ENCODE measurements at regions not wholly inside any gene's neighbourhood (a gene's known extent, or its start where the extent isn't known, plus 50 kb on each side); places are given as distances from the start of the nearest gene placed in this dataset.

DNA sequence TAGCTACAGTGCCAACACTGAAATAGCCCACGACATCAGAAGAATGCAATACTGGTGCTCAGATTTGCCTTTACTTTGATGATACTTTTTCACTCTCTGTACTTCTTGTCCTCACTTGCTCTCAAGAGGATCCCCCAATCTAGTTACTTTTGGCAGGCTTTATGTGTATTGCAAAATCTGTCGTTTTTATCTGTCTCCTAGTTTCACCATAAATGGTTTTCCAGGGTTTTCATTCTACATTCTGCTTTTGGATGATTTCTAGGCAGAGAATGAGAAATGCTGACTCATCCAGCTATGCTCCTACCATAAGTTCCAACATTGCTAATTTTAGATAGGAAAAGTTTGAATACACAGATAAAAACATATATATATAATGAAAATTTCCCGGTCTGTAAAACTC lies 659.5 kb upstream of the NRG3 start:
- DNase-seq (ENCODE audit: low read depth in 1 of 2, low spot score in 2 of 2) (no peak), FAIRE-seq (no peak)
- no peak overlapping the region for H3K4me3 ChIP-seq (ENCODE audit: extremely low read depth in 1 of 4, insufficient read depth in 2 of 4, low read depth in 3 of 4, low read length in 4 of 4)
- no peak overlapping the region for H3K4ac ChIP-seq (replicated peaks; ENCODE audit: insufficient read length, low read depth, low read length)
- no peak overlapping the region for H2BK15ac ChIP-seq (ENCODE audit: low read length)
- no peaks in the 10 kb centered on the region for H3K4me1 ChIP-seq (replicated peaks in 1 of 4; ENCODE audit: control insufficient read depth in 3 of 4, insufficient read depth in 4 of 4, low read length in 3 of 4)
- POLR2A ChIA-PET (ENCODE audit: partially characterized antibody), result no interaction called here
- no peaks in the 10 kb centered on the region for H3K79me2 ChIP-seq (ENCODE audit: control insufficient read depth in 1 of 2, insufficient read depth in 2 of 2, low read length in 2 of 2)
- H4K8ac ChIP-seq (ENCODE audit: extremely low read depth, insufficient read depth, low read length), result no peak overlapping the region
- no peak overlapping the region for H4K5ac ChIP-seq (ENCODE audit: insufficient read length, low read depth, low read length)
- no peaks in the 10 kb centered on the region for H3K23me2 ChIP-seq (ENCODE audit: low read depth, low read length)
- 85% methylated on average over 3 of the region's 3 CpGs; no CpG with 5 or more reads in 1 of the 2 experiments for whole genome bisulfite sequencing, 2 experiments (ENCODE audit: extremely low coverage in 1 of 2, insufficient coverage in 1 of 2, insufficient read length in 1 of 2, insufficient replicate concordance in 2 of 2, low coverage in 1 of 2, low lambda C conversion rate in 2 of 2, missing lambda C conversion rate in 1 of 2)
- no peak overlapping the region for H3K56ac ChIP-seq (replicated peaks; ENCODE audit: insufficient read length, low read depth, low read length)
- no peak overlapping the region for H3K23ac ChIP-seq (ENCODE audit: insufficient read length)
- CTCF ChIA-PET (ENCODE audit: partially characterized antibody), result interaction anchor here (0.7 kb wide), 1 partner anchor 705 kb away, joined by 3 read pairs; no protein-coding TSS in a partner anchor
- no peak overlapping the region for H2BK12ac ChIP-seq (ENCODE audit: low read depth, low read length)
- H4K20me1 ChIP-seq (replicated peaks in 1 of 2; ENCODE audit: control insufficient read depth in 1 of 2, insufficient read depth in 2 of 2, low read length in 2 of 2), result no peaks in the 10 kb centered on the region
- no peak overlapping the region for H2BK20ac ChIP-seq (ENCODE audit: low read length)
- H2AK5ac ChIP-seq (ENCODE audit: low read depth, low read length), result 0 out of 2 replicates have a peak overlapping the region, but pooled peaks have one; percentile 33
- H2AFZ ChIP-seq (ENCODE audit: low read length), result peak overlapping the region; percentile 69; the same call in 1 of the 2 replicates
- H3K79me1 ChIP-seq (ENCODE audit: low read depth, low read length), result no peaks in the 10 kb centered on the region
- peak; percentile 31; the same call in 1 of the 2 replicates for TF ChIP-seq MAFK (IDR thresholded peaks at IDR 0.05; ENCODE audit: low read depth, low read length)
- no peak for TF ChIP-seq CEBPB (IDR thresholded peaks at IDR 0.05; ENCODE audit: low read depth, low read length)
- H3K14ac ChIP-seq (ENCODE audit: insufficient read length), result no peak overlapping the region
- H3K36me3 ChIP-seq (ENCODE audit: control insufficient read depth in 2 of 4, insufficient read depth in 4 of 4, low read length in 3 of 4), result no peaks in the 10 kb centered on the region
- no peaks in the 10 kb centered on the region for H3K27me3 ChIP-seq (replicated peaks in 1 of 4; ENCODE audit: control insufficient read depth in 3 of 4, extremely low read depth in 1 of 4, insufficient read depth in 3 of 4, low read length in 3 of 4)
- H3K9ac ChIP-seq (replicated peaks in 1 of 4; ENCODE audit: extremely low read depth in 1 of 4, low read depth in 3 of 4, low read length in 3 of 4), result no peak overlapping the region
- H4K91ac ChIP-seq (replicated peaks; ENCODE audit: insufficient read length, low read length), result no peak overlapping the region
- no peak overlapping the region for H2BK120ac ChIP-seq (replicated peaks; ENCODE audit: low read depth, low read length)
- H2BK5ac ChIP-seq (ENCODE audit: low read depth, low read length), result no peak overlapping the region
- H3K9me3 ChIP-seq (ENCODE audit: insufficient read depth in 2 of 2, low read depth in 1 of 2, low read length in 1 of 2), result no peaks in the 10 kb centered on the region
- no peak overlapping the region for H3K4me2 ChIP-seq (ENCODE audit: insufficient read depth in 1 of 2, low read depth in 2 of 2, low read length in 2 of 2)
- H3K27ac ChIP-seq (ENCODE audit: low read depth, low read length), result no peak overlapping the region
- no peak overlapping the region for H3K18ac ChIP-seq (ENCODE audit: extremely low read depth, low read length)
